Hippocampal formation (tissue), 2 donors: ENCODE measurements at regions not wholly inside any gene's neighbourhood (a gene's known extent, or its start where the extent isn't known, plus 50 kb on each side); places are given as distances from the start of the nearest gene placed in this dataset.
"Not testable (repeated sequence)": the region's sequence is repeated elsewhere in the genome, so short reads cannot be mapped to it uniquely, and the experiment has no call there.

Source experiments
- DNase-seq, 2 donors: peaks; one replicate each; lab custom pipeline; 2025; lab: John Stamatoyannopoulos, UW

DNA sequence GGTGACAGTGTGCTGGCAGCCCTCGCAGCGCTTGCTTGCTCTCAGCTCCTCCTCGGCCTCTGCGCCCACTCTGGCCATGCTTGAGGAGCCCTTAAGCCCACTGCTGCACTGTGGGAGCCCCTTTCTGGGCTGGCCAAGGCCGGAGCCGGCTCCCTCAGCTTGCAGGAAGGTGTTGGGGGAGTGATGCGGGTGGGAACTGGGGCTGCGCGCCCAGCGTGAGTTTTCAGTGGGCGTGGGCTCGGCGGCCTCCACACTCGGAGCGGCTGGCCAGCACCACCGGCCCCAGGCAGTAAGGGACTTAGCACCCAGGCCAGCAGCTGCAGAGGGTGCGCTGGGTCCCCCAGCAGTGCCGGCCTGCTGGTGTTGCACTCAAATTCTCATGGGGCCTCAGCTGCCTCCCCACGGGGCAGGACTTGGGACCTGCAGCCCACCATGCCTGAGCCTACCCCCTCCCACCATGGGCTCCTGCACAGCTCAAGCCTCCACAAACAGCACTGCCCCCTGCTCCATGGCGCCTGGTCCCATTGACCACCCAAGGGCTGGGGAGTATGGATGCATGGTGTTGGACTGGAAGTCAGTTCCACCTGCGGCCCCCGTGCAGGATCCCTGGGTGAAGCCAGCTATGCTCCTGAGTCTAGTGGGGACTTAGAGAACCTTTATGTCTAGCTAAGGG, 223.1 kb upstream of the PTPRD start:
- no peak for DNase-seq

DNA sequence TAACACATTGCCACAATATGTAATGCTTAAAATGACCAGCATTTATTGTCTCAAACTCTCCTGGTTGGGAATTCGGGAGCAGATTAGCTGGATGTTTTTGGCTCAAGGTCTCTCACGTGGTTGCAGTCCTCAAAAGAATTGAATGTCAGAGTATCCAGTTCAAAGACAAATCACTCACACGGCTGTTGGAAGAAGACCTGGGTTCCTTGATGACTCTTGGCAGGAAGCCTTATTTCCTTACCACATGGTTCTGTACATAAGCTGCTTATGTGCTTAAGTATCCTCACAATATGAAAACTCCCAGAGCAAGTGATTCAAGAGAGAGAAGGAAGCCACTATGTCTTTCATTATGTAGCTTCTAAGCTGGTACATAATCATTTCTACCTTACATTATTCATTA, 230.3 kb upstream of the PTPRD start:
- no peak for DNase-seq

DNA sequence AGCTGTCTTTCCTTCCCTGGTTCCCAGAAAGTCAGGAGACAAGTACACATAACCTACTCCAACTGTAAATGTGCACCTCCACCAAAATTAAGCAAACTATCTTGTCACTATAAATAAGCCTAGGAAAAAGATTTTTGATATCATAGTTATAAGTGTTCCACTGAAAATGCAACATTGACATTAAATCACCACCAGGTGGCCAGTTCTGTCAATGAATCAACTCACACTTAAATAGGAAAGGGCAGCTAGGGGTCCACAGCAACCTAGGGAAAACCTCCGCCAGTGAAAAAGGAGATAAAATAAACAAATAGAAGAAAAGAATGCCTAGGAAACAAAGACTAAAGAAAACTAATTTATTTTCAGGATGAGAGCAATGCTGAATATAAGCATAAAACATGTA, 243.0 kb upstream of the PTPRD start:
- DNase-seq, result no peak

DNA sequence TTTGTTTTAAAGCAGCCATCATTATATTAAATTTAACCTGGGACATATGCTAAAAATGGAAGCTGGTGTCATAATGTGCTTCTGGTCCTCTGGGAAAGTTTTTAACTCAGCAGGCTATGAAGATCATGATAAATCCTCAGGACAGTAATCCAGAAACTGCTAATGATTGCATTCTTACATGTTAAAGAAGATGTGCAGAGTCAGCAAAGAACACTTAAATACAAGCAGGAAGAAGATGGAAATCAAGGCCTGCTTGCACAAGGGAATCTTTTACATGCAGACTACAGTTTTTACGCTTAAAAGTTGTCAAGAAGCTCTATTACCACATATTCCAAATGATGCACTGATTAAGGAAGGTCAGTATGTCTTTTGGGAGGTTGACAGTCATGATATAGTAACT, 246.0 kb upstream of the PTPRD start:
- no peak for DNase-seq

DNA sequence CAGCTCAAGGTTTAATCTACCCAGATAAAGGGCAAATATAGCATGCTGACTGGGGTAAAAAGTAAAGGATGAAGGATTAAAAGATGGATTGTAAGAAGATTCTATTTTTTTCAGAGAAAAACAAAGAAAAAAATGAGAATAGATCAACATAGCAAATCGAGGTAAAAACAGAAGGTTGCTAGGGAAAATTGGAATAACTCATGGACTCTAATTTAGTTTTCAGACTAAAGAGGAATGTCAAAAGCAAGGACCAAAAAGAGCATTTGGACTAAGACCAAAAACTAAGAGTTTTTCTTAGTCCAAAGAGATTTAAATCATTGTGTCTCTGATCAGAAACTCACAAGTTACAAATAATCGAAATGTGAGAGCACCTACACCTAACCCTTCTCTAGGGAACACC, 250.7 kb upstream of the PTPRD start:
- no peak for DNase-seq

DNA sequence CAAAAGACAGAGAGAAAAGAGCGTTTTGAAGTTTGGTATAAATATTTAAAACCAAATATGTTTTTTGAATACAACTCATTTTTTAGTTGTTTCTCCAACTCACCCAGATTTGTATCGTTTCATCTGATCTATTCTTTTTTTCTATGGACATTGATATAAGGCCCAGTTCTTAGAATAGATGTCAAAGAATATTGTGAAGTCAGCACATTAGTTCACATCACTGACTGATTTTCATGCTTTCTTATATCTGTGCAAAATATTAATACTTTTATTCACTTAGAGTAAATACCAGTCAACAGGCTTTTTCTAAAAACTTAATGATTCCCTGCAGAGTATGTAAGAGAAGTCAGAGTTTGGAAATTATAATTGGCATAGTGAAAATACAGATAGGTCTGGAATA, 254.4 kb upstream of the PTPRD start:
- no peak for DNase-seq

DNA sequence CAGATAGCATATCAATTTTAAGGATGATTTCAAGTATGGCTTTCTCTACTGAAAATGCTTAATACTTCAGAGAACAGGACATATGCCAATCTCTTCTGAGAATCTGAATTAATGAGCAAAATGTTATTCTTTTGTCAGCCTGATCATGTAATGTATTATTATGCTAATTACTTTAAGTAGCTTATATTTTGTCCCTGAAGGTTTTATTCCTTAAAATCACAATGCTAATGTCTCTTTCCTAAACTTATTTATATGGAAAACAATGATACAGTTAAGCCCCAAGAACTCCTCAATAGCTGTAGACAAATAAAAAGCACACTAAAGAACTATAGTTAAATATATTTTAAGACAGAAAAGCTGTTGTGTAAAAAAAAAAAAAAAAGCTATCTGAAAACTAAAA, 256.9 kb upstream of the PTPRD start:
- no peak for DNase-seq

DNA sequence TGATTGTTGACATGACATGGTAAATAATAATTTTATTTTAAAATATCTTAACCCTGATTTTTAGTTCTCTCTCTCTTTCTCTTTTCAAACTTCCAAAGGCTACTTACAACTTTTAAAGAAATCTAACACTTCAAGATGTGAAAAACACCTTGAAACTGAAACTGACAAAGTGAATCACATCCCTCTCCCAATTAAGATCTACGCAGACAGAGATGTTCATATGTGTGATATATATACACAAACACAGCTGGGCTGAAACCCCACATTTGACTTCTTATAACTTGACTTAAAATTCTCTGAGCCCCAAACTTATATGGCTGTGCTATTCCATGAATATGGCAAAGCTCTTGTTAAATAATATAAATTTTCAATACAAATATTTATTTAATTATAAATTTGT, 261.2 kb upstream of the PTPRD start:
- no peak for DNase-seq

DNA sequence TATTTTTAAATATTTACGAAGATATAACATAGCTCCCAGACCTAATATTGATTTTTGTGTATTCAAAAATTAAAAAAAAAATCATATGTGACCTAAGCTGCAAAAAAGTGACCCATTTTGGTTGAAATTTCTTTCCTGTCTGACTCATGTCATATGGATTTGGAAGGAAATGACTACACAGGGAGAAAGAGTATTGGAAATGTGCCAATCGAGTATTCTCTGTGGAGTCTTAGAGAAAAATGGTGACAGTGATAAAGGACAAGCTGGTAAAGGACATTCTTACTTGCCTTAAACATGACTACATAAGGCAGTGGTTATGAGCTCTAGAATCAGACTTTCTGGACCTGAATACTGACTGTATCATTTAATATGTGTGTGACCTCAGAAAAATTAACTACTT, 262.9 kb upstream of the PTPRD start:
- no peak for DNase-seq

DNA sequence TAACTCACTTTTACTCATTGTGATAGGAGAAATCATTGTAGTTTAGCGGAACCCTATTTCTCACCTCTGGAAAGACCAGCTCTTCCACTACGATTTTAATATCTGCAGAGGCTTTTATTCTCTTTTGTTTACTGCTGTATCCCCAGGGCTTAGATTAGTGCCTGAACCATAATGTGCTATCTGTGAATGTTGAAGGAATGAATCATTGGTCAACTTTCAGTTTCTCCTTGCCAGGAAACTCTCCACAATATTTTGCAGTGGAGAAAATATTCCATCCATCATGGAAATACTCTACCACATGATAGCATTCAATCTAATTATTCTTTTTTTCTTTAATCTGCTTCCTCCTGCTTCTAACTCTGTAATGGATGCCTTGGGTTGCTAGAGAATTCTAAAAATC, 263.5 kb upstream of the PTPRD start:
- DNase-seq, result no peak

DNA sequence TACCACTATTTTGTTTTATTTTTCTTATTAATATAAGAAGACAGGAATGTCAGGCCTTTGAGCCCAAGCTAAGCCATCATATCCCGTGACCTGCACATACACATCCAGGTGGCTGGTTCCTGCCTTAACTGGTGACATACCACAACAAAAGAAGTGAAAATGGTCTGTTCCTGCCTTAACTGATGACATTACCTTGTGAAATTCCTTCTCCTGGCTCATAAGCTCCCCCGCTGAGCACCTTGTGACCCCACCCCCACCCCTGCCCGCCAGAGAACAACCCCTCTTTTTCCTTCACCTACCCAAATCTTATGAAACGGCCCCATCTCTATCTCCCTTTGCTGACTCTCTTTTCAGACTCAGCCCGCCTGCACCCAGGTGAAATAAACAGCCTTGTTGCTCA, 277.5 kb upstream of the PTPRD start:
- not testable (repeated sequence) for DNase-seq

DNA sequence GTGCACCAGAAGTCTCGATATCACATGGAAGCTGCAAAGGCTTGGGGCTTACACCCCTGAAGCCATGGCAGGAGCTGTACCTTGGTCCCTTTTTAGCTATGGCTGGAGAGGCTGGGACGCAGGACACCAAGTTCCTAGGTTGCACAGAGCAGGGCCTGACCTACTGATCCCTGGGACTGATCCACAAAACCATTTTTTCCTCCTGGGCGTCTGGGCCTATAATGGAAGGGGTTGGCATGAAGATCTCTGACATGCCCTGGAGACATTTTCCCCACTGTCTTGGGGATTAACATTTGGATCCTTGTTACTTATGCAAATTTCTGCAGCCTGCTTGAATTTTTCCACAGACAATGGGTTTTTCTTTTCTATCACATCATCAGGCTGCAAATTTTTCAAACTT, 286.7 kb upstream of the PTPRD start:
- no peak for DNase-seq

DNA sequence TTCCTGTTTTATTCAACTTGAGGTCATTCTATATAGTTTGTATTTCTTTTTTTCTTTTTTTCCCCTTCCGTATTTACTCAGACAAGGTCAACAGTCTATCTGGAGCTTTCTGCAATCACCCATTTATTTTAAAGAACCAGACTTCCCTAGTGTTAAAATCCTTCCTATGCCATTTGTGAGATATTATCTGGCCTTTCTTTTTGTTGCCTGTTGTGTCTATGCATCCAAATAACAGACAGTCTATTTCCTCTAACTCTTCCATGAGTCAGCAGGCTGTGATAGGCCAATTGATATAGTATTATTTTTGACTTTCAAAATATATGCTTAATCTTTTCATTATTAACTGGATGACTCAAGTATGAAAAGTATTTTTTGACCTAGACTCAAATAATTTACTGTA, 291.2 kb upstream of the PTPRD start:
- DNase-seq, result no peak

DNA sequence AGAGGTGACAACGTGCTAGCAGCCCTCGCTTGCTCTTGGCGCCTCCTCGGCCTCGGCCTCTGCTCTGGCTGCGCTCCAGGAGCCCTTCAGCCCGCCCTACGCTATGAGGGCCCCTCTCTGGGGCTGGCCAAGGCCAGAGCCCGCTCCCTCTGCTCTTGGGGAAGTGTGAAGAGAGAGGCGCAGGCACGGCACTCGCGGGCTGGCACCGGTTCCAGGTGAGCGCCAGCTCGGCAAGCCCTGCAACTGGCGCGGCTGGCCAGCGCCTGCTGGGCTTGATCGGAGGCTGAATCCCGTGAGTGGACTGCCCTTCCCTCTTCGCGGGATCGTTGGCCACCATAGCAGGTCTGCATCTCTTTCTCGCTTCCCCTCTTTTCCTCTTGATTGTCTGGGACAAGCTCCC, 298.0 kb upstream of the PTPRD start:
- DNase-seq, result no peak

DNA sequence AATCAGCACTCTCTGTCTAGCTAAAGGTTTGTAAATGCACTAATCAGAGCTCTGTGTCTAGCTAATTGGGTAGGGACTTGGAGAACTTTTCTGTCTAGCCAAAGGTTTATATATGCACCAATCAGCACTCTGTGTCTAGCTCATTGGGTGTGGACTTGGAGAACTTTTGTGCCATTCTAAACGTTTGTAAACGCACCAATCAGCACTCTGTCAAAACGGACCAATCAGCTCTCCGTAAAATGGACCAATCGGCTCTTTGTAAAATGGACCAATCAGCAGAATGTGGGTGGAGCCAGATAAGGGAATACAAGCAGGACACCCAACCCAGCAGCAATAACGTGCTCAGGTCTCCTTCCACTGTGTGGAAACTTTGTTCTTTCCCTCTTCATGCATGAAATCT, 298.6 kb upstream of the PTPRD start:
- DNase-seq, result no peak

DNA sequence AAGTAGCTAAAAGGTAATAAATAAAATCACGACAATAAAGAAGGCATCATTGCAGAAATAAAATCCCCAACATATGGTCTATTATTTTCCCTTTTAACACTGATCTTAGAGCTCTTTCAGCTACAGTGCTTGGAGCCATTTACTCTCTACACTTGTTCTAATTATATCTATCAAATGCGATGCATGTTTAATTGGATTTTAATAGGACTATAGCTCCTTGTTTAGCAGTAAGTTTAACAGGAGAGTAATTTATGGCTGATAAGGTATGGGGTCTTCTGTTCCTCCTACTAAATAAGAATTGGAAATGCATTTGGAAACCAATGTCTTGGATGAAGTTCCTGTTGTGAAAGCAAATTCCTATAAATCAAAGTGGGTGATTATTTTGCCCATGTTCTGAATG, 304.2 kb upstream of the PTPRD start:
- DNase-seq, result no peak

DNA sequence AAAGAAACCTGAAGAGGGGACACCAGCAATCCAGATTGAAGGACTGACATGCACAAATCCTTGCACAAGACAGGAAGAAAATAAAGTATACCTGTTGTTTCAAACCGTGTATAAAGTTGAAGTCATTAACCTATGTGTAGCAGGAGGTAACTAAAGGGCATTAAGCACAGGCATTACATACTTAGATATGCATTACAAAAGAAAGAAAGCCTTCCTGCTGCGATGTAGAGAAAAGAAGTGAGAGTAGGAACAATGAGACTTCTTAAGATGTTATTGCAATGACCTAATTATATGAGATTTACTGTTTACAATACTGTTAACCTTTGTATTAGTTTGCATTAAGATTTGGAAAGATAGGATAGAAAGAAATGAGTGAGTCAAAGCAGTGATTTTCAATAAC, 308.9 kb upstream of the PTPRD start:
- no peak for DNase-seq

DNA sequence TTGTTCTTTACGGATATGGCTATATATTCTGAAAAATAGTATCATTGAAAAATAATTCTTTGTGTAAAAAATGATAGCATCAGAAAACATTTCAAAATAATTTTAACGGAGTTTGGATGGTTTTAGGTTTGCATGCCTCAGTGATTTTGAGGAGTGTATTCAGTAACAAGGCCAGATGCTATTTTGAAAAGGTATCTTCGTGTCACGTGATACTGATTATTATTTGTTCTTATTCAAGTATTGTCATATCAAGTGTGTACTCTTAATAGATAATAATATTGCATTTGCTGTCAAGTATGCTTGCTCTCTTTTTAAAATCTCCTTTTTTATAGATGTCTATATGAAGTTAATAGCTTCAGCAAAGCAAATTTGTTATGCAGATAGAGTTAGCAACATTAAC, 313.1 kb upstream of the PTPRD start:
- no peak for DNase-seq

DNA sequence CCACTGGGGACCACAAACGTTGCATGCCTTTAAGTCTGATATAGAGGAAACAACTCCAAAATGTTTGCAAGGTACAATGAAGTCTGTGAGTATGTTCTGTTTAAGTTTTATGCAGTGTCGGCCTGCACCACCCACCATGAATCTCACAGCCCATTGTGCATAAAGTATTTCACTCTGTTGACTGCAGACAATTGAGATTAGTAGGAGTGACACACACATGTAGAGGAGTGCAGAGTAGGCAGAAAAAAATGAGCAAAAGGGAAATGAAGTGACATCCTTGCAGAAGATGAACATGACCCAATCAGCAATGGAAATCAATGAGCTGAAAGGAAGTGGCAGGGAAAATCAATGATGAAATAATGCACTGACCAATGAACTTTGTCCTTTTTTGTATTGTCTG, 315.6 kb upstream of the PTPRD start:
- no peak for DNase-seq

DNA sequence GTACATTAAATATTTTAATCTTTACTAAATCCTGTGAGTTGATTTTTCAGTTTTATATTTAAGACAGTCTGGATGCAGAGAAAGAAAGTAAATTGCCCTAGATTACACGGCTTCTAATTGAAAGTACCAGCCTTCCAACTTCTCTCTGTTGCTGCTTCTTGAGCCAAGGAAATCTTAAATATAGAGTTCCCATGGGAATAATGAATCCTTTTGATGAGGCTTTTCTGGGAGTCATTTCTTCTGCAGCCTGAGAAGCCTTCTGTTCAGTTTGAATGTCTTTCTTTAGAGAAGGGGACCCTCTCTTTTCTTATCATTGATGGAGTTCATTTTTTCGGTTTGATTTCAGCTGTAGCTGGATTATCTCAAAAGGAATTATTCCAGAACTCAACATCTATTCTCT, 317.3 kb upstream of the PTPRD start:
- DNase-seq, result no peak

DNA sequence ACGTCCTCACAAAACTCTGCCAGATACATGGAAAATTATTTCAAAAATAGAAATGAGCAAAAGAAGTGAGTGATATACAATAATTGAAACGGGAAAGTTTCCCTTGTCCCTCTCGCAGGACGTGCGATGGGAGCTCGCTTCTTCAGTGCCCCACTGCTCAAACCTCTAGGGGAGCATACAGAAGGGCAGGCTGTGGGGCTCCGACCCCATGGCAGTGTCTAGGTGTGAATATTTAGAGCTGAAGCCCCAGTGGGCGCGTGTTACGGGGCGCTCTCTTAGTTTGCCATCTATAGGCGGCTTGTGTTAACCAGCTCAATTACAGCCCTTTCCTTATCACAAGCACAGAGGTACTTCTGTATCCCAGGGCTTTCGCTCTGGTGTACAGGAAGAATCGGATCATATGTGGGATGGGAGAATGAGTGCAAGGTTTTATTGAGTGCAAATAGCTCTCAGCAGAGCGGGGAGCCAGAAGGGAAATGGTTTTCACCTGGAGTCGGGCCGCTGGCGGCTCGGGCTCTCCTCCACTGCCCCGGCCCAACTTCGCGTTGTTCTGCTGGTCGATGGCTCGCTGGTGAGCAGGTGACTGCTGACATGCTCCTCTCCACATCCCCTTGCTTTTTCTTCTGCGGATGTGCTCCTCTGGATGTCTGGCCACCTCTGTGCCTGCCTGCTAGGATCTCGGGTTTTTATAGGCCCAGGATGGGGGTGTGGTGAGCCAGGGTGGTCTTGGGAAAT, 334.0 kb upstream of the PTPRD start:
- no peak for DNase-seq

DNA sequence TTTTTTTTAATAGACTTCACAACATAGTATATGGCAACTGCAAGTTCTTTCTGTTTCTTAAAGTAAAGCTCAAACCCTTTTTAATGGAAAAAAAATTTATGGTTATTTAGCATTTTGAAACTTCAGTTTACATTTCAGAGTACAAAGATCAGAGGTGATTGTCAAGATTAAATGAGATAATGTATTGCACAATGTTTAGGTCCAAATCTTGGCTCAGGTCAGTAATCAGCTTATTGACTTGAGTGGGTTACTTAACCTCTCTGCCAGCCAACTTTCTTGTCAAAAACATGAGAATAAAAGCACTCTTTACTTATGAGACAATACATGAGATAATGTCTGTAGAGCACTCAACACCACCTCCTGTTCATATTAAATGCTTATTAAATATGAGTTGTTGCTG, 345.1 kb upstream of the PTPRD start:
- no peak for DNase-seq

DNA sequence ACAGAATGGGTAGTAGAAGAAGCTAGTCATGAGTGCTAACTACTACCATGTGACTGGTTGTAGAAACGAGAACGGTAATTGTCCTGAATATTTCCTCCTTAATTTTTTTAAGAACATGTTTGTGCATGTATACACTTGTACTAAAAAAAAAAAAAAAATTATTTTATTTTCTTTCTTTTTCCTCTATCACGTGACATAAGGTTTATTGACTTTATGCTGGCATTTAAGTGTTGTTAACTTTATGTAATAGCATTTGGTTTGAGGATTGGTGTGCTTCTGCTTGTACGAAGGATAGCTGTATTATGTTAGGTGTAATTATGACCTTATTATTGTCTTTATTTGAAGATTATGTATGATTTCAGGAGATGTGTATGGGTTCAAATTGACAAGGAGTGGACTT, 349.1 kb upstream of the PTPRD start:
- DNase-seq, result no peak

DNA sequence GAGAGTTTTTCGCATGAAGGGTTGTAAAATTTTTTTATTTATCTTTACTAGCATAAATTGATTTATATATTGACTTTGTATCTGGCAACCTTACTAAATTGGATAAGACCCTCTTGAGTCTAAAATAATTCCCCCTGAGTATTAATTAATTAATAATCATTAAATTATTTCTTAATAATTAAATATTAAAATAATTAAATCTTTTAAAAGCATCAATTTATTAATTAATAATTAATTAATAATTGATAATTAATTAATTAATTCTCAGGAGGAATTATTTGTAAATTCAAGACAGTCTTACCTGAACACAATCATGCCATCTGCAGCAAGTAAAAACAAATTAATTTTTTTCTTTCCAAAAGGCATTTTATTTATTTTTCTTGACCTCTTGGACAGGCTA, 370.4 kb upstream of the PTPRD start:
- no peak for DNase-seq
